ENCODE measurements at regions not wholly inside any gene's neighbourhood (a gene's known extent, or its start where the extent isn't known, plus 50 kb on each side); places are given as distances from the start of the nearest gene placed in this dataset.

DNA sequence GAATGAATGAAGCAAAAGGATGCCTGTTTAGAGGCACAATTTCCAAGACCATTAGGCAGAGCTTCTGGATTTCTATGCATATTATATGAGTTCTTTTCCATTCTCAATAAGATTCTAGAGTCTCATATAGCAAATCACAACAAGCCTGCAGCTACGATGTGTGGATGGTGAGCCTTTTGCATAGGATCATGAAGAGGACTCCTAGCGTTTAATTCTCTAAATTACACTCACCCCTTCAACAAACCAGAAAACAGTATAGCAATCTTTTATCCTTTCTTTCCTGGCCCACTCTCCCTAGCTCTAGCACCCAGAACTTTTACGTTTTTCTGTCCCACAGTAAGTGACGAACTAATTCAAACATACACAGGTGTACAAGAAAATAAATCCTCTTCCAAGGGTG lies 293.1 kb upstream of the KLHL29 start:
- TF ChIP-seq, protein P1, sequence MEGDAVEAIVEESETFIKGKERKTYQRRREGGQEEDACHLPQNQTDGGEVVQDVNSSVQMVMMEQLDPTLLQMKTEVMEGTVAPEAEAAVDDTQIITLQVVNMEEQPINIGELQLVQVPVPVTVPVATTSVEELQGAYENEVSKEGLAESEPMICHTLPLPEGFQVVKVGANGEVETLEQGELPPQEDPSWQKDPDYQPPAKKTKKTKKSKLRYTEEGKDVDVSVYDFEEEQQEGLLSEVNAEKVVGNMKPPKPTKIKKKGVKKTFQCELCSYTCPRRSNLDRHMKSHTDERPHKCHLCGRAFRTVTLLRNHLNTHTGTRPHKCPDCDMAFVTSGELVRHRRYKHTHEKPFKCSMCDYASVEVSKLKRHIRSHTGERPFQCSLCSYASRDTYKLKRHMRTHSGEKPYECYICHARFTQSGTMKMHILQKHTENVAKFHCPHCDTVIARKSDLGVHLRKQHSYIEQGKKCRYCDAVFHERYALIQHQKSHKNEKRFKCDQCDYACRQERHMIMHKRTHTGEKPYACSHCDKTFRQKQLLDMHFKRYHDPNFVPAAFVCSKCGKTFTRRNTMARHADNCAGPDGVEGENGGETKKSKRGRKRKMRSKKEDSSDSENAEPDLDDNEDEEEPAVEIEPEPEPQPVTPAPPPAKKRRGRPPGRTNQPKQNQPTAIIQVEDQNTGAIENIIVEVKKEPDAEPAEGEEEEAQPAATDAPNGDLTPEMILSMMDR (IDR thresholded peaks at IDR 0.05) = no peak
- no peak for TF ChIP-seq POLR2A (IDR thresholded peaks at IDR 0.05)

All from heart left ventricle (tissue), 13 donors.